K562 (cell line): ENCODE measurements at regions not wholly inside any gene's neighbourhood (a gene's known extent, or its start where the extent isn't known, plus 50 kb on each side); places are given as distances from the start of the nearest gene placed in this dataset.

Experiments used
- BHLHE40 ChIP-seq: IDR thresholded peaks from 2 replicates; pipeline ENCODE4 v1.6.1; 2011; ENCODE audit warnings: low read length, improper control_type of control experiment
- CCAR2 ChIP-seq: fragments of 200-400 bp; formaldehyde crosslinking; IDR thresholded peaks from 2 replicates; pipeline ENCODE4 v1.6.1; 2017; ENCODE audit warnings: mild to moderate bottlenecking, low read depth, low read length
- GTF2A2 ChIP-seq: IDR thresholded peaks from 2 replicates; pipeline ENCODE4 v1.6.1; 2016; ENCODE audit warnings: mild to moderate bottlenecking, missing genetic modification characterization, missing compliant biosample characterization
- HDAC8 ChIP-seq: fragments of 450-650 bp; IDR thresholded peaks from 2 replicates; pipeline ENCODE4 v1.6.1; 2016; ENCODE audit warnings: mild to moderate bottlenecking, missing genetic modification characterization, moderate library complexity, missing compliant biosample characterization
- MAFK ChIP-seq: IDR thresholded peaks from 2 replicates; pipeline ENCODE4 v1.6.1; 2011; ENCODE audit warnings: low read length, improper control_type of control experiment
- NCOA4 ChIP-seq: fragments of 450-650 bp; IDR thresholded peaks from 2 replicates; pipeline ENCODE4 v1.6.1; 2018; ENCODE audit warnings: mild to moderate bottlenecking; ENCODE audit not compliant: partially characterized antibody
- NFATC3 ChIP-seq: fragments of 450-650 bp; IDR thresholded peaks from 2 replicates; pipeline ENCODE4 v1.6.1; 2017; ENCODE audit warnings: mild to moderate bottlenecking
- NFRKB ChIP-seq: fragments of 450-650 bp; IDR thresholded peaks from 2 replicates; pipeline ENCODE4 v1.6.1; 2016; ENCODE audit warnings: low read depth
- NR1H2 ChIP-seq: sonication (generic); formaldehyde crosslinking; IDR thresholded peaks from 2 replicates; pipeline ENCODE4 v1.4.0; 2020; ENCODE audit warnings: mild to moderate bottlenecking, missing genetic modification reagents
- RBM25 ChIP-seq: fragments of 200-400 bp; formaldehyde crosslinking; IDR thresholded peaks from 2 replicates; pipeline ENCODE4 v1.6.1; 2018; ENCODE audit warnings: low read length, low read depth, moderate library complexity; ENCODE audit not compliant: severe bottlenecking
- SMARCB1 ChIP-seq: IDR thresholded peaks from 2 replicates; pipeline ENCODE4 v1.6.1; 2011; ENCODE audit warnings: improper control_type of control experiment, low read depth; ENCODE audit not compliant: insufficient read length
- SP2 ChIP-seq: IDR thresholded peaks from 2 replicates; pipeline ENCODE4 v1.6.1; 2011; ENCODE audit warnings: mild to moderate bottlenecking, low read depth, low read length, moderate library complexity; ENCODE audit not compliant: poor library complexity, severe bottlenecking; ENCODE audit errors: extremely low read depth
- ZNF140 ChIP-seq: fragments of 250-450 bp; sonication (Bioruptor Pico); IDR thresholded peaks from 2 replicates; pipeline ENCODE4 v1.8.0; 2021; ENCODE audit warnings: moderate library complexity, mild to moderate bottlenecking, inconsistent platforms
- ZNF224 ChIP-seq: sonication (generic); formaldehyde crosslinking; IDR thresholded peaks from 2 replicates; pipeline ENCODE4 v1.8.0; 2022; ENCODE audit warnings: mild to moderate bottlenecking, missing genetic modification reagents
- ZNF57 ChIP-seq: fragments of 450-650 bp; formaldehyde crosslinking; IDR thresholded peaks from 2 replicates; pipeline ENCODE4 v1.4.0; 2020; ENCODE audit warnings: mild to moderate bottlenecking, moderate library complexity
- TF ChIP-seq, protein P1 (sequence below): IDR thresholded peaks from 2 replicates; pipeline ENCODE4 v1.6.1; 2014; ENCODE audit warnings: antibody characterized with exemption
- TF ChIP-seq, protein P2 (sequence below): IDR thresholded peaks from 2 replicates; pipeline ENCODE4 v1.6.1; 2012; ENCODE audit warnings: low read depth, low read length, improper control_type of control experiment, borderline replicate concordance
- TF ChIP-seq, protein P3 (sequence below): fragments of 450-650 bp; IDR thresholded peaks from 2 replicates; pipeline ENCODE4 v1.6.1; 2016; ENCODE audit warnings: mild to moderate bottlenecking
- TF ChIP-seq, protein P4 (sequence below): sonication (generic); formaldehyde crosslinking; IDR thresholded peaks from 2 replicates; pipeline ENCODE4 v1.8.0; 2022; ENCODE audit warnings: mild to moderate bottlenecking, missing genetic modification reagents

DNA sequence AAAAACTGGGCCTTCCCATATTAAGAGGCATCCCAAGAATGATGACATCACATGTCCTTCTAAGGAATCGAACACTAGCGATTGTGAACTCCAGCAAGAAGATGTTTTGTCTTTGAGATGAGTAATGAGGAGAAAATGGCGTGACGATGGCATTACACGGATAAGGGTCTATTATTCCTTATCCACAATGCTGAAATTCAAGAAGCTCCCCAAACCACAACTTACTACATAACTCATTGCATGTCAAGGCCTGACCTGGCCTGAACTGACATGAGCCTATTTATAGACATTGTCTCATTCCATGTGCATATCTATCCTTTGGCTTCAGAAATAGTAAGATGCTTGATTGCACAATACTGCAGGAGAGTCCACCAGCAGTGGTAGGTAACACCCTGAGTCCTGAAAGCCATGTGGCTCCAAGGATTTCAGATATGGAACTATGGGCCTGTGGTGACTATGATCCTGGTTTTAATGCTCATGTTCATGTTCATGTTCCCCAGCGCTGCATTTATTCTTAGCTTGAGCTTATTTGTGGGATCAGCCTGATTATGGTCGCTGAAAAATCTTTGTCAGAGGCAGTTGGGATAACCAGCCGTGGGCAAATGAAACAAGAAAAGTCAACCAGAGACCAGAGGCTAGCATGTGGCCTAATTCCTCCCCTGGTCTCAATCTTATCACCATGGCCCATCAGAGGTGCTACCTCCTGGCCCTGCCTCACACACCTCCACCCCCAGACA, 183.2 kb upstream of the JARID2 start (continued):
- TF ChIP-seq SMARCB1 (no peak), SP2 (no peak), MAFK (no peak; the same call in 1 of the 2 replicates), NFRKB (peak; percentile 58; the same call in 1 of the 2 replicates), BHLHE40 (peak; percentile 37; the same call in 1 of the 2 replicates), ZNF224 (CRISPR knock-in tag) (no peak), ZNF140 (CRISPR knock-in tag) (peak; percentile 11; the same call in 1 of the 2 replicates), HDAC8 (tag) (peak; percentile 22; the same call in 1 of the 2 replicates), ZNF57 (CRISPR knock-in tag) (no peak), NCOA4 (no peak), NFATC3 (no peak), RBM25 (no peak), NR1H2 (CRISPR knock-in tag) (no peak), GTF2A2 (tag) (no peak), CCAR2 (no peak)
- TF ChIP-seq, protein P1, sequence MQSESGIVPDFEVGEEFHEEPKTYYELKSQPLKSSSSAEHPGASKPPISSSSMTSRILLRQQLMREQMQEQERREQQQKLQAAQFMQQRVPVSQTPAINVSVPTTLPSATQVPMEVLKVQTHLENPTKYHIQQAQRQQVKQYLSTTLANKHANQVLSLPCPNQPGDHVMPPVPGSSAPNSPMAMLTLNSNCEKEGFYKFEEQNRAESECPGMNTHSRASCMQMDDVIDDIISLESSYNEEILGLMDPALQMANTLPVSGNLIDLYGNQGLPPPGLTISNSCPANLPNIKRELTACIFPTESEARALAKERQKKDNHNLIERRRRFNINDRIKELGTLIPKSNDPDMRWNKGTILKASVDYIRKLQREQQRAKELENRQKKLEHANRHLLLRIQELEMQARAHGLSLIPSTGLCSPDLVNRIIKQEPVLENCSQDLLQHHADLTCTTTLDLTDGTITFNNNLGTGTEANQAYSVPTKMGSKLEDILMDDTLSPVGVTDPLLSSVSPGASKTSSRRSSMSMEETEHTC = no peak; the same call in 1 of the 2 replicates
- TF ChIP-seq, protein P2, sequence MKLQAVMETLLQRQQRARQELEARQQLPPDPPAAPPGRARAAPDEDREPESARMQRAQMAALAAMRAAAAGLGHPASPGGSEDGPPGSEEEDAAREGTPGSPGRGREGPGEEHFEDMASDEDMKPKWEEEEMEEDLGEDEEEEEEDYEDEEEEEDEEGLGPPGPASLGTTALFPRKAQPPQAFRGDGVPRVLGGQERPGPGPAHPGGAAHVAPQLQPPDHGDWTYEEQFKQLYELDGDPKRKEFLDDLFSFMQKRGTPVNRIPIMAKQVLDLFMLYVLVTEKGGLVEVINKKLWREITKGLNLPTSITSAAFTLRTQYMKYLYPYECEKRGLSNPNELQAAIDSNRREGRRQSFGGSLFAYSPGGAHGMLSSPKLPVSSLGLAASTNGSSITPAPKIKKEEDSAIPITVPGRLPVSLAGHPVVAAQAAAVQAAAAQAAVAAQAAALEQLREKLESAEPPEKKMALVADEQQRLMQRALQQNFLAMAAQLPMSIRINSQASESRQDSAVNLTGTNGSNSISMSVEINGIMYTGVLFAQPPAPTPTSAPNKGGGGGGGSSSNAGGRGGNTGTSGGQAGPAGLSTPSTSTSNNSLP = peak; percentile 85
- TF ChIP-seq, protein P3, sequence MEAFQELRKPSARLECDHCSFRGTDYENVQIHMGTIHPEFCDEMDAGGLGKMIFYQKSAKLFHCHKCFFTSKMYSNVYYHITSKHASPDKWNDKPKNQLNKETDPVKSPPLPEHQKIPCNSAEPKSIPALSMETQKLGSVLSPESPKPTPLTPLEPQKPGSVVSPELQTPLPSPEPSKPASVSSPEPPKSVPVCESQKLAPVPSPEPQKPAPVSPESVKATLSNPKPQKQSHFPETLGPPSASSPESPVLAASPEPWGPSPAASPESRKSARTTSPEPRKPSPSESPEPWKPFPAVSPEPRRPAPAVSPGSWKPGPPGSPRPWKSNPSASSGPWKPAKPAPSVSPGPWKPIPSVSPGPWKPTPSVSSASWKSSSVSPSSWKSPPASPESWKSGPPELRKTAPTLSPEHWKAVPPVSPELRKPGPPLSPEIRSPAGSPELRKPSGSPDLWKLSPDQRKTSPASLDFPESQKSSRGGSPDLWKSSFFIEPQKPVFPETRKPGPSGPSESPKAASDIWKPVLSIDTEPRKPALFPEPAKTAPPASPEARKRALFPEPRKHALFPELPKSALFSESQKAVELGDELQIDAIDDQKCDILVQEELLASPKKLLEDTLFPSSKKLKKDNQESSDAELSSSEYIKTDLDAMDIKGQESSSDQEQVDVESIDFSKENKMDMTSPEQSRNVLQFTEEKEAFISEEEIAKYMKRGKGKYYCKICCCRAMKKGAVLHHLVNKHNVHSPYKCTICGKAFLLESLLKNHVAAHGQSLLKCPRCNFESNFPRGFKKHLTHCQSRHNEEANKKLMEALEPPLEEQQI = peak; percentile 64
- TF ChIP-seq, protein P4, sequence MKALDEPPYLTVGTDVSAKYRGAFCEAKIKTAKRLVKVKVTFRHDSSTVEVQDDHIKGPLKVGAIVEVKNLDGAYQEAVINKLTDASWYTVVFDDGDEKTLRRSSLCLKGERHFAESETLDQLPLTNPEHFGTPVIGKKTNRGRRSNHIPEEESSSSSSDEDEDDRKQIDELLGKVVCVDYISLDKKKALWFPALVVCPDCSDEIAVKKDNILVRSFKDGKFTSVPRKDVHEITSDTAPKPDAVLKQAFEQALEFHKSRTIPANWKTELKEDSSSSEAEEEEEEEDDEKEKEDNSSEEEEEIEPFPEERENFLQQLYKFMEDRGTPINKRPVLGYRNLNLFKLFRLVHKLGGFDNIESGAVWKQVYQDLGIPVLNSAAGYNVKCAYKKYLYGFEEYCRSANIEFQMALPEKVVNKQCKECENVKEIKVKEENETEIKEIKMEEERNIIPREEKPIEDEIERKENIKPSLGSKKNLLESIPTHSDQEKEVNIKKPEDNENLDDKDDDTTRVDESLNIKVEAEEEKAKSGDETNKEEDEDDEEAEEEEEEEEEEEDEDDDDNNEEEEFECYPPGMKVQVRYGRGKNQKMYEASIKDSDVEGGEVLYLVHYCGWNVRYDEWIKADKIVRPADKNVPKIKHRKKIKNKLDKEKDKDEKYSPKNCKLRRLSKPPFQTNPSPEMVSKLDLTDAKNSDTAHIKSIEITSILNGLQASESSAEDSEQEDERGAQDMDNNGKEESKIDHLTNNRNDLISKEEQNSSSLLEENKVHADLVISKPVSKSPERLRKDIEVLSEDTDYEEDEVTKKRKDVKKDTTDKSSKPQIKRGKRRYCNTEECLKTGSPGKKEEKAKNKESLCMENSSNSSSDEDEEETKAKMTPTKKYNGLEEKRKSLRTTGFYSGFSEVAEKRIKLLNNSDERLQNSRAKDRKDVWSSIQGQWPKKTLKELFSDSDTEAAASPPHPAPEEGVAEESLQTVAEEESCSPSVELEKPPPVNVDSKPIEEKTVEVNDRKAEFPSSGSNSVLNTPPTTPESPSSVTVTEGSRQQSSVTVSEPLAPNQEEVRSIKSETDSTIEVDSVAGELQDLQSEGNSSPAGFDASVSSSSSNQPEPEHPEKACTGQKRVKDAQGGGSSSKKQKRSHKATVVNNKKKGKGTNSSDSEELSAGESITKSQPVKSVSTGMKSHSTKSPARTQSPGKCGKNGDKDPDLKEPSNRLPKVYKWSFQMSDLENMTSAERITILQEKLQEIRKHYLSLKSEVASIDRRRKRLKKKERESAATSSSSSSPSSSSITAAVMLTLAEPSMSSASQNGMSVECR (CRISPR knock-in tag) = peak; percentile 68; the same call in 1 of the 2 replicates
